Left lung (tissue), 4 donors: ENCODE measurements at regions not wholly inside any gene's neighbourhood (a gene's known extent, or its start where the extent isn't known, plus 50 kb on each side); places are given as distances from the start of the nearest gene placed in this dataset.

Source experiments
- ATAC-seq: fragments of 200-7000 bp; cut with Tn5 transposase; one replicate; pipeline ENCODE4 v1.9.1; 2020; ENCODE audit warnings: moderate library complexity
- DNase-seq, 4 donors: peaks; one replicate each; pipeline ENCODE4 v3.0.0-alpha.2; 2013 to 2020
- H3K27ac ChIP-seq, 2 donors: fragments of 200-600 bp; sonication (generic) in 1 of 2; one replicate each; pipeline versions ENCODE4 v1.5.0 to v1.8.0; 2020 to 2021
- H3K27me3 ChIP-seq, 2 donors: fragments of 200-600 bp; sonication (generic) in 1 of 2; one replicate each; pipeline versions ENCODE4 v1.5.0 to v1.8.0; 2020 to 2021
- H3K36me3 ChIP-seq, 2 donors: fragments of 200-600 bp; sonication (generic) in 1 of 2; one replicate each; pipeline versions ENCODE4 v1.5.0 to v1.8.0; 2020 to 2021
- H3K4me1 ChIP-seq, 2 donors: fragments of 200-600 bp; one replicate each; pipeline ENCODE4 v1.8.0; 2021
- H3K4me3 ChIP-seq, 2 donors: fragments of 200-600 bp; sonication (generic) in 1 of 2; one replicate each; pipeline versions ENCODE4 v1.5.0 to v1.8.0; 2020 to 2021; ENCODE audit warnings: mild to moderate bottlenecking in 1 of 2
- H3K9me3 ChIP-seq, 2 donors: fragments of 200-600 bp; sonication (generic) in 1 of 2; one replicate each; pipeline versions ENCODE4 v1.5.0 to v1.8.0; 2020 to 2021
- CTCF ChIP-seq, 2 donors: fragments of 200-600 bp; sonication (generic) in 1 of 2; IDR thresholded peaks; one replicate each; pipeline versions ENCODE4 v1.5.0 to v1.8.0; 2021; ENCODE audit warnings: antibody characterized with exemption in 2 of 2
- intact Hi-C, 2 donors: fragments of 100-400 bp; cut with DNase I; formaldehyde crosslinking; loops; one replicate each; pipeline versions ENCODE4 v1.11.2 to v1.14.2; 2022
- donor health status: DM: no; HTN: yes; CAD: no.
- donor health status: DM: no; HTN: no; CAD: no.

GRCh38 chr1:229889031-229889517, 178.0 kb upstream of the GALNT2 start:
- no peak overlapping the region for H3K27ac ChIP-seq
- H3K9me3 ChIP-seq, result no peaks in the 10 kb centered on the region
- intact Hi-C loops, result no loop called here
- H3K36me3 ChIP-seq, result no peaks in the 10 kb centered on the region
- no peak overlapping the region for H3K4me3 ChIP-seq
- TF ChIP-seq CTCF (IDR thresholded peaks at IDR 0.05), result no peak
- no peaks in the 10 kb centered on the region for H3K4me1 ChIP-seq
- H3K27me3 ChIP-seq, result peaks cover 0 to 7% of the 10 kb centered on the region in 2 donors
- no peak for ATAC-seq
- DNase-seq, result no peak

GRCh38 chr1:229891227-229891626, 175.8 kb upstream of the GALNT2 start:
- H3K36me3 ChIP-seq, result no peaks in the 10 kb centered on the region
- no peak for TF ChIP-seq CTCF (IDR thresholded peaks at IDR 0.05)
- H3K27me3 ChIP-seq, result peaks cover 0 to 9% of the 10 kb centered on the region in 2 donors
- H3K4me1 ChIP-seq, result no peaks in the 10 kb centered on the region
- no peak overlapping the region for H3K4me3 ChIP-seq
- ATAC-seq (no peak), DNase-seq (no peak)
- no peaks in the 10 kb centered on the region for H3K9me3 ChIP-seq
- H3K27ac ChIP-seq, result no peak overlapping the region
- intact Hi-C loops, result no loop called here

GRCh38 chr1:229892515-229893117, 174.4 kb upstream of the GALNT2 start:
- no peak overlapping the region for H3K4me3 ChIP-seq
- peaks cover 0 to 9% of the 10 kb centered on the region in 2 donors for H3K27me3 ChIP-seq
- no peaks in the 10 kb centered on the region for H3K36me3 ChIP-seq
- ATAC-seq (no peak), DNase-seq (no peak)
- H3K27ac ChIP-seq, result no peak overlapping the region
- no peaks in the 10 kb centered on the region for H3K9me3 ChIP-seq
- intact Hi-C loops, result no loop called here
- no peak for TF ChIP-seq CTCF (IDR thresholded peaks at IDR 0.05)
- H3K4me1 ChIP-seq, result no peaks in the 10 kb centered on the region

- no peak overlapping the region for H3K4me3 ChIP-seq
- intact Hi-C loops, result no loop called here
- H3K4me1 ChIP-seq, result no peaks in the 10 kb centered on the region
- H3K27me3 ChIP-seq, result peaks cover 0 to 9% of the 10 kb centered on the region in 2 donors
- DNase-seq (no peak), ATAC-seq (no peak)
- no peak for TF ChIP-seq CTCF (IDR thresholded peaks at IDR 0.05)
- H3K27ac ChIP-seq, result no peak overlapping the region
- H3K36me3 ChIP-seq, result no peaks in the 10 kb centered on the region
- no peaks in the 10 kb centered on the region for H3K9me3 ChIP-seq
Observed at GRCh38 chr1:229893762-229894444, 173.1 kb upstream of the GALNT2 start.

GRCh38 chr1:229894532-229894931, 172.5 kb upstream of the GALNT2 start:
- Histone ChIP-seq H3K4me3 (no peak overlapping the region), H3K27me3 (peaks cover 0 to 9% of the 10 kb centered on the region in 2 donors), H3K36me3 (no peaks in the 10 kb centered on the region), H3K27ac (no peak overlapping the region), H3K4me1 (no peaks in the 10 kb centered on the region), H3K9me3 (no peaks in the 10 kb centered on the region)
- intact Hi-C loops, result no loop called here
- DNase-seq (no peak), ATAC-seq (no peak)
- no peak for TF ChIP-seq CTCF (IDR thresholded peaks at IDR 0.05)
